Gastrocnemius medialis (tissue), 4 donors: ENCODE measurements at regions not wholly inside any gene's neighbourhood (a gene's known extent, or its start where the extent isn't known, plus 50 kb on each side); places are given as distances from the start of the nearest gene placed in this dataset.

Source experiments
- ATAC-seq, 2 donors: fragments of 150-250 bp; one replicate each; pipeline ENCODE4 v1.9.1; 2016
- DNase-seq, 2 donors: peaks; one replicate each; pipeline ENCODE4 v3.0.0-alpha.2; 2019
- H3K27ac ChIP-seq, 4 donors: fragments of 200-600 bp; sonication (generic); 1 replicate in 1 of 4; 2 replicates in 3 of 4; pipeline ENCODE4 v1.5.1; 2016 to 2018; ENCODE audit warnings: mild to moderate bottlenecking in 2 of 4, moderate library complexity in 1 of 4
- H3K27me3 ChIP-seq, 3 donors: fragments of 200-600 bp; sonication (generic) in 2 of 3; 1 replicate in 1 of 3; 2 replicates in 2 of 3; pipeline versions ENCODE4 v1.5.1 to v1.6.0; 2016 to 2019; ENCODE audit warnings: mild to moderate bottlenecking in 1 of 3, moderate library complexity in 1 of 3
- H3K36me3 ChIP-seq, 2 donors: fragments of 200-600 bp; sonication (generic) in 1 of 2; one replicate each; pipeline ENCODE4 v1.5.1; 2017 to 2018
- H3K4me1 ChIP-seq, 2 donors: fragments of 200-600 bp; sonication (generic) in 1 of 2; one replicate each; pipeline ENCODE4 v1.5.1; 2016 to 2017; ENCODE audit warnings: mild to moderate bottlenecking in 2 of 2
- H3K4me3 ChIP-seq, 4 donors: fragments of 200-600 bp; sonication (generic) in 3 of 4; 1 replicate in 1 of 4; 2 replicates in 3 of 4; pipeline ENCODE4 v1.5.1; 2016 to 2019; ENCODE audit warnings: mild to moderate bottlenecking in 2 of 4
- H3K9me3 ChIP-seq, 3 donors: fragments of 200-600 bp; sonication (generic) in 2 of 3; 1 replicate in 1 of 3; 2 replicates in 2 of 3; pipeline ENCODE4 v1.5.1; 2016 to 2019
- POLR2A ChIP-seq, 2 donors: fragments of 450-650 bp; IDR thresholded peaks; one replicate each; pipeline ENCODE4 v1.6.1; 2017; ENCODE audit warnings: antibody characterized with exemption in 2 of 2, mild to moderate bottlenecking in 2 of 2, moderate library complexity in 2 of 2
- in situ Hi-C, 4 donors: fragments of 200-750 bp; cut with MboI; loops; one replicate each; pipeline versions ENCODE4 v1.15.0 to v1.8.0; 2017; ENCODE audit warnings: low sequenced_read_pairs in 4 of 4
- intact Hi-C: fragments of 100-400 bp; cut with DNase I; formaldehyde crosslinking; loops from one replicate; pipeline ENCODE4 v1.15.1; 2023; ENCODE audit warnings: low total_unique reads
- TF ChIP-seq, protein P1 (sequence below), 5 experiments: fragments of 450-650 bp in 3 of 5; fragments of 200-600 bp in 2 of 5; sonication (generic) in 2 of 5; IDR thresholded peaks in 4 of 5; conservative IDR thresholded peaks in 1 of 5; 1 replicate in 4 of 5; 2 replicates in 1 of 5; pipeline ENCODE4 v1.5.1; 2016 to 2019; ENCODE audit warnings: antibody characterized with exemption in 5 of 5, mild to moderate bottlenecking in 3 of 5, moderate library complexity in 3 of 5

GRCh38 chr14:96674121-96674520 lies 123.1 kb upstream of the VRK1 start:
- Histone ChIP-seq H3K9me3 (no peaks in the 10 kb centered on the region), H3K36me3 (no peaks in the 10 kb centered on the region), H3K27ac (no peak overlapping the region), H3K27me3 (no peaks in the 10 kb centered on the region), H3K4me1 (no peaks in the 10 kb centered on the region), H3K4me3 (no peak overlapping the region)
- TF ChIP-seq POLR2A (IDR thresholded peaks at IDR 0.05) = no peak
- TF ChIP-seq, protein P1, sequence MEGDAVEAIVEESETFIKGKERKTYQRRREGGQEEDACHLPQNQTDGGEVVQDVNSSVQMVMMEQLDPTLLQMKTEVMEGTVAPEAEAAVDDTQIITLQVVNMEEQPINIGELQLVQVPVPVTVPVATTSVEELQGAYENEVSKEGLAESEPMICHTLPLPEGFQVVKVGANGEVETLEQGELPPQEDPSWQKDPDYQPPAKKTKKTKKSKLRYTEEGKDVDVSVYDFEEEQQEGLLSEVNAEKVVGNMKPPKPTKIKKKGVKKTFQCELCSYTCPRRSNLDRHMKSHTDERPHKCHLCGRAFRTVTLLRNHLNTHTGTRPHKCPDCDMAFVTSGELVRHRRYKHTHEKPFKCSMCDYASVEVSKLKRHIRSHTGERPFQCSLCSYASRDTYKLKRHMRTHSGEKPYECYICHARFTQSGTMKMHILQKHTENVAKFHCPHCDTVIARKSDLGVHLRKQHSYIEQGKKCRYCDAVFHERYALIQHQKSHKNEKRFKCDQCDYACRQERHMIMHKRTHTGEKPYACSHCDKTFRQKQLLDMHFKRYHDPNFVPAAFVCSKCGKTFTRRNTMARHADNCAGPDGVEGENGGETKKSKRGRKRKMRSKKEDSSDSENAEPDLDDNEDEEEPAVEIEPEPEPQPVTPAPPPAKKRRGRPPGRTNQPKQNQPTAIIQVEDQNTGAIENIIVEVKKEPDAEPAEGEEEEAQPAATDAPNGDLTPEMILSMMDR (IDR thresholded peaks at IDR 0.05 in 4 of 5, conservative IDR thresholded peaks at IDR 0.05 in 1 of 5) = no peak
- ATAC-seq = no peak
- DNase-seq = no peak
- intact Hi-C loops (no loop called here), in situ Hi-C loops (no loop called here)

DNA sequence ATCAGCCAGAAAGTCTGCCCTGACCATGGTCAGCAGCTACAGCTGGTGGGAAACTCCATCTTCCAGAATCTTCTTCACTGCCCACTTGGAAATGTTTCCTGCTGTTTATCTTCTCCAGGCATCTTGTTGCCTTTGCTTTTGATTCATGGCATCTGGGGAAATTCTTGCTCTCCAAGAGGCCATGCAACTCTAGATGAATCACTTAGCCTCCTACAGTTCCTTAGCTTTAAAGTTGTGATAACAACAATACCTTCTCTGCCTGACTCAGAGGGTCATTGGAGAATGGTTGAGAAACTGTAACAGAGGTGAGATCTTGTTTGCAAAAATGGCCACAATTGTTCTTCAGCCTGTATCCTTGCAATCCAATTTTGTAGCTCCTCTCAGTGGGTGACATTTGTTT lies 121.0 kb upstream of the VRK1 start:
- ATAC-seq = no peak

DNA sequence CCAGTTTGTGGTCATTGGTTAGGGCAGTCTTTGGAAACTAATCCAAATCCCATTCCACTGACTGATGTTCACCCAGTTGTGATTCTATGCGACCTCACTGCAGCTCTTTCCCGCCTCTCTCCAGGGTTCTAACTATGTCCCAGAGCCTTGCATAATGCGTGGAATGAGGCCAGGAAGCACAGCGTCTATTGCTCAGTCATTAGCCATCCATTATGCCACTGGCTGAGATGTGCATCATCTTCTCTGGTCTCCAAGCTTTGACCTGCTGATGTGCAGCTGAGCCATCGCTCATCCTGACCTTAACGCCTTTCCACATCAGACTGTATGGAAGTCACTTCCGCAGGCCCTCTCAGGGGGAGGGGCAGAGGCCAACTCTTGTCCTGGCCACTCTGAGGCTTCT lies 115.4 kb upstream of the VRK1 start:
- TF ChIP-seq, protein P1 (IDR thresholded peaks at IDR 0.05 in 4 of 5, conservative IDR thresholded peaks at IDR 0.05 in 1 of 5) = no peak
- no peak for TF ChIP-seq POLR2A (IDR thresholded peaks at IDR 0.05)
- intact Hi-C loops (no loop called here), in situ Hi-C loops (no loop called here)
- no peaks in the 10 kb centered on the region for H3K9me3 ChIP-seq
- no peak for ATAC-seq
- no peak for DNase-seq
- no peaks in the 10 kb centered on the region for H3K27me3 ChIP-seq
- no peaks in the 10 kb centered on the region for H3K4me1 ChIP-seq
- no peak overlapping the region for H3K27ac ChIP-seq
- no peaks in the 10 kb centered on the region for H3K36me3 ChIP-seq
- no peak overlapping the region for H3K4me3 ChIP-seq

More for the DNA sequence above, 121.0 kb upstream of the VRK1 start:
- no peak for DNase-seq
- intact Hi-C loops = no loop called here
- in situ Hi-C loops = no loop called here
- no peak overlapping the region for H3K27ac ChIP-seq
- no peaks in the 10 kb centered on the region for H3K4me1 ChIP-seq
- no peak overlapping the region for H3K4me3 ChIP-seq
- no peaks in the 10 kb centered on the region for H3K36me3 ChIP-seq
- no peak for TF ChIP-seq POLR2A (IDR thresholded peaks at IDR 0.05)
- TF ChIP-seq, protein P1 (IDR thresholded peaks at IDR 0.05 in 4 of 5, conservative IDR thresholded peaks at IDR 0.05 in 1 of 5) = no peak
- H3K27me3 ChIP-seq = no peaks in the 10 kb centered on the region
- no peaks in the 10 kb centered on the region for H3K9me3 ChIP-seq

DNA sequence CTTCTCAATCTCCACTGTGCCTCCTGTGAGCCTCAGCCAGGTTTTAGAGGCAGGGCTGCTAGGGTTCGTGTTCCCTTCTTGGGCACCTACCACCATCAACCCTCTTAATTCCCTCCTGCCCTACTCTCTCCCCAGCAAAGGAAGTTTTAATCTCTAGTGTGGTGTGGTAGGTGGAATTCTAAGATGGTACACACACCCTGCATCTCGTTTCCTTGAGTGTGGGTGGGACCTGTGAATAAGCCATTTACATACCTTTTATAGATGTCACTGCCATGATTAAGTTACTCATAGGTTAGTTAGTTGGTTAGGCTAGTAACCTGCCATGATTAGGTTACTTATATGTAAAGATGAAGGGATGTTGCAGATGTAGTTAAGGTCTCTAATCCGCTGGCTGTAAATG lies 114.8 kb upstream of the VRK1 start:
- H3K9me3 ChIP-seq = no peaks in the 10 kb centered on the region
- H3K27ac ChIP-seq = no peak overlapping the region
- DNase-seq (no peak), ATAC-seq (no peak)
- TF ChIP-seq, protein P1 (IDR thresholded peaks at IDR 0.05 in 4 of 5, conservative IDR thresholded peaks at IDR 0.05 in 1 of 5) = no peak
- TF ChIP-seq POLR2A (IDR thresholded peaks at IDR 0.05) = no peak
- in situ Hi-C loops = no loop called here
- intact Hi-C loops = no loop called here
- no peaks in the 10 kb centered on the region for H3K27me3 ChIP-seq
- no peak overlapping the region for H3K4me3 ChIP-seq
- no peaks in the 10 kb centered on the region for H3K4me1 ChIP-seq
- no peaks in the 10 kb centered on the region for H3K36me3 ChIP-seq

DNA sequence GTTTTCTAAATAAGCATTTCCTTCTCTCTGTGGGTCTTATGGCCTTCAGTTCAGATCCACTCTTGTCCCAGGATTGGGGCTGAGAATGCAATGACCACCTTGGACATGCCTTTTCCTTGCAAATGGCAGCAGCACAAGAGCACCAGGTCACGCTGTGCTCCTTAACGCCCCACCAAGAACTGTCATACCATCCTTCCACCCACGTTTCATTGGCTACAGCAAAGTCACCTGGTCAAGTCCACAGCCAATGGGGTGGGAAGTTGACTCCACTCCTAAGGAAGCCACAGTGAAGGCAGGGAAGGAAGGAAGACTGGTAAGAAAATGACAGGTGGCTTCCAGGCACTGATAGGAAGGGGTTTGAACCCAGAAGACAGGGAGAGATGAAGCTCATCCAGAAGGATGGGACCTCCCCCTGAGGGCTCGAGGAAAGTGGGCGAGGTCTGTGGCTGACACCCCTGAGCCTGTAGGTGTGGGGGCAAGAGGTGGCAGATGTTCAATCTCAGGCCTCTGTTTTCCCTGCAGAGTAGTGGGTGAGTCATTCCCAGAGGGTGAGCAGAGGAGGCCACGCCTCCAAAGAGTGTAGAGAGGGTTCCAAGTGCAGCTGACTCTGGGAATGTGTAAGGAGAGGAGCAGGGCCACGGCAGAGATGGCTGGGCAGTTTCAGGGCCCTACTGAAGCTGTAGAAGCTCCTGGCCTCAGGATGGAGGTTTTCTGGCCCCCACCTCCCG lies 113.5 kb upstream of the VRK1 start:
- no peaks in the 10 kb centered on the region for H3K9me3 ChIP-seq
- H3K36me3 ChIP-seq = no peaks in the 10 kb centered on the region
- ATAC-seq (no peak), DNase-seq (no peak)
- intact Hi-C loops (no loop called here), in situ Hi-C loops (no loop called here)
- H3K4me1 ChIP-seq = no peaks in the 10 kb centered on the region
- no peak overlapping the region for H3K27ac ChIP-seq
- no peak overlapping the region for H3K4me3 ChIP-seq
- TF ChIP-seq POLR2A (IDR thresholded peaks at IDR 0.05) = no peak
- TF ChIP-seq, protein P1 (IDR thresholded peaks at IDR 0.05 in 4 of 5, conservative IDR thresholded peaks at IDR 0.05 in 1 of 5) = no peak
- H3K27me3 ChIP-seq = no peaks in the 10 kb centered on the region
